ENCODE measurements at regions not wholly inside any gene's neighbourhood (a gene's known extent, or its start where the extent isn't known, plus 50 kb on each side); places are given as distances from the start of the nearest gene placed in this dataset.

GRCh38 chr2:187934236-187934635 lies 357.4 kb upstream of the GULP1 start:
- TF ChIP-seq GATA3 (IDR thresholded peaks at IDR 0.05; ENCODE audit: low read depth, low read length): no peak
- TF ChIP-seq GATA2 (IDR thresholded peaks at IDR 0.05; ENCODE audit: low read depth, low read length): no peak

All from SH-SY5Y (cell line).